HL-60 (cell line): ENCODE measurements at regions not wholly inside any gene's neighbourhood (a gene's known extent, or its start where the extent isn't known, plus 50 kb on each side); places are given as distances from the start of the nearest gene placed in this dataset.

Source experiments
- CTCF ChIP-seq: IDR thresholded peaks from one replicate; pipeline ENCODE4 v1.5.1; 2011; ENCODE audit warnings: low read length, control low read depth, inconsistent platforms; ENCODE audit not compliant: insufficient read depth
- GABPA ChIP-seq: IDR thresholded peaks from 2 replicates; pipeline ENCODE4 v1.6.1; 2012; ENCODE audit warnings: low read depth
- REST ChIP-seq: IDR thresholded peaks from 2 replicates; pipeline ENCODE4 v1.6.1; 2012; ENCODE audit warnings: low read depth; ENCODE audit not compliant: insufficient replicate concordance
- SPI1 ChIP-seq: IDR thresholded peaks from 2 replicates; pipeline ENCODE4 v1.6.1; 2012; ENCODE audit warnings: low read depth, mild to moderate bottlenecking, borderline replicate concordance

GRCh38 chr5:84445049-84445685 is 60.5 kb upstream of the EDIL3 start:
- no peak for TF ChIP-seq SPI1
- no peak for TF ChIP-seq CTCF
- TF ChIP-seq GABPA, result no peak
- no peak for TF ChIP-seq REST
